Esophagus squamous epithelium (tissue), 4 donors: ENCODE measurements at regions not wholly inside any gene's neighbourhood (a gene's known extent, or its start where the extent isn't known, plus 50 kb on each side); places are given as distances from the start of the nearest gene placed in this dataset.
"Not testable (repeated sequence)": the region's sequence is repeated elsewhere in the genome, so short reads cannot be mapped to it uniquely, and the experiment has no call there.

ENCODE experiments used
- POLR2A ChIP-seq, 4 donors: fragments of 450-650 bp; IDR thresholded peaks; one replicate each; pipeline ENCODE4 v1.6.1; 2017; ENCODE audit warnings: antibody characterized with exemption in 4 of 4, mild to moderate bottlenecking in 4 of 4, moderate library complexity in 3 of 4
- TF ChIP-seq, protein P1 (sequence below), 6 experiments: fragments of 450-650 bp in 4 of 6; fragments of 200-600 bp in 2 of 6; sonication (generic) in 2 of 6; IDR thresholded peaks; one replicate each; pipeline ENCODE4 v1.5.1; 2016 to 2019; ENCODE audit warnings: antibody characterized with exemption in 6 of 6, mild to moderate bottlenecking in 4 of 6, moderate library complexity in 4 of 6

DNA sequence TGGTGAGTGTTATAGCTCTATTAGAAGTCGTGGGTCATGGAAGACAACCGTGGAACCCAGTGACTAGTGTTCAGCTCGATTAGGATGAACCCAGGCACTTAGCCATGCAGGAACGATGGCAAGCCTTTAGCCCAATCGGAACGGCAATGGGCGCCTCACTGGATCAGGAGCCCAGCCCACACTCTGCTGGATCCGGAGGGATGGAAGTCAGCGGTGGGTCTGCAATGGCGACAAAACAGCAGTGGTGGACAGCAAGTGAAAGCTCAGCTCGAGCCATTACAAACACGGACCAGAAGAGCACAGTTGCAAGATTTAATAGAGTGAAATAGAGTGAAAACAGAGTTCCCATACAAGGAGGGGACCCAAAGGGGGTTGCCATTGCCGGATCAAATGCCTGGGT, 558.5 kb upstream of the CYLC2 start:
- TF ChIP-seq, protein P1, sequence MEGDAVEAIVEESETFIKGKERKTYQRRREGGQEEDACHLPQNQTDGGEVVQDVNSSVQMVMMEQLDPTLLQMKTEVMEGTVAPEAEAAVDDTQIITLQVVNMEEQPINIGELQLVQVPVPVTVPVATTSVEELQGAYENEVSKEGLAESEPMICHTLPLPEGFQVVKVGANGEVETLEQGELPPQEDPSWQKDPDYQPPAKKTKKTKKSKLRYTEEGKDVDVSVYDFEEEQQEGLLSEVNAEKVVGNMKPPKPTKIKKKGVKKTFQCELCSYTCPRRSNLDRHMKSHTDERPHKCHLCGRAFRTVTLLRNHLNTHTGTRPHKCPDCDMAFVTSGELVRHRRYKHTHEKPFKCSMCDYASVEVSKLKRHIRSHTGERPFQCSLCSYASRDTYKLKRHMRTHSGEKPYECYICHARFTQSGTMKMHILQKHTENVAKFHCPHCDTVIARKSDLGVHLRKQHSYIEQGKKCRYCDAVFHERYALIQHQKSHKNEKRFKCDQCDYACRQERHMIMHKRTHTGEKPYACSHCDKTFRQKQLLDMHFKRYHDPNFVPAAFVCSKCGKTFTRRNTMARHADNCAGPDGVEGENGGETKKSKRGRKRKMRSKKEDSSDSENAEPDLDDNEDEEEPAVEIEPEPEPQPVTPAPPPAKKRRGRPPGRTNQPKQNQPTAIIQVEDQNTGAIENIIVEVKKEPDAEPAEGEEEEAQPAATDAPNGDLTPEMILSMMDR (IDR thresholded peaks at IDR 0.05), result not testable (repeated sequence)
- TF ChIP-seq POLR2A (IDR thresholded peaks at IDR 0.05), result not testable (repeated sequence)
